ENCODE measurements at regions not wholly inside any gene's neighbourhood (a gene's known extent, or its start where the extent isn't known, plus 50 kb on each side); places are given as distances from the start of the nearest gene placed in this dataset.

DNA sequence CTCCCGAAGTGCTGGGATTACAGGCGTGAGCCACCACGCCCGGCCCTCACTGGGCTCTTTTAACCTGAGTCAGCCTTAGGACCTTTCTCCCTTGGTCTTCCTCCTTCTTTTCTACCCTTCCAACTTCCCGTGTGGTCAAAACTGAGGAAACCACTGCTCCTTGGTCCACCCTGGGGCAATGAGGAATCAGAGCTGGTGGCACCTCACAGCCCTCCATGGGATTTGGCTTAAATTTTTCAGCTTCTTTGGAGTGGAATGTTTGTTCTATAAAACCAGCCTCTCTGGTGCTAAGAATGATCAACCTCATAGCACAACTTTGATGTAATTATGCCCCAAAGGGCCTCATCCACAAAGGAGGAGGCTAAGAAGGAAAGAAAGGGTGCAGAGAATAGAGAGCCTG is 76.6 kb upstream of the CFAP20DC start:
- TF ChIP-seq, protein P1, sequence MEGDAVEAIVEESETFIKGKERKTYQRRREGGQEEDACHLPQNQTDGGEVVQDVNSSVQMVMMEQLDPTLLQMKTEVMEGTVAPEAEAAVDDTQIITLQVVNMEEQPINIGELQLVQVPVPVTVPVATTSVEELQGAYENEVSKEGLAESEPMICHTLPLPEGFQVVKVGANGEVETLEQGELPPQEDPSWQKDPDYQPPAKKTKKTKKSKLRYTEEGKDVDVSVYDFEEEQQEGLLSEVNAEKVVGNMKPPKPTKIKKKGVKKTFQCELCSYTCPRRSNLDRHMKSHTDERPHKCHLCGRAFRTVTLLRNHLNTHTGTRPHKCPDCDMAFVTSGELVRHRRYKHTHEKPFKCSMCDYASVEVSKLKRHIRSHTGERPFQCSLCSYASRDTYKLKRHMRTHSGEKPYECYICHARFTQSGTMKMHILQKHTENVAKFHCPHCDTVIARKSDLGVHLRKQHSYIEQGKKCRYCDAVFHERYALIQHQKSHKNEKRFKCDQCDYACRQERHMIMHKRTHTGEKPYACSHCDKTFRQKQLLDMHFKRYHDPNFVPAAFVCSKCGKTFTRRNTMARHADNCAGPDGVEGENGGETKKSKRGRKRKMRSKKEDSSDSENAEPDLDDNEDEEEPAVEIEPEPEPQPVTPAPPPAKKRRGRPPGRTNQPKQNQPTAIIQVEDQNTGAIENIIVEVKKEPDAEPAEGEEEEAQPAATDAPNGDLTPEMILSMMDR (IDR thresholded peaks at IDR 0.05) = no peak
- TF ChIP-seq POLR2A (IDR thresholded peaks at IDR 0.05; ENCODE audit: low read depth) (no peak), POLR2AphosphoS5 (IDR thresholded peaks at IDR 0.05) (no peak)
